ENCODE measurements at regions not wholly inside any gene's neighbourhood (a gene's known extent, or its start where the extent isn't known, plus 50 kb on each side); places are given as distances from the start of the nearest gene placed in this dataset.

DNA sequence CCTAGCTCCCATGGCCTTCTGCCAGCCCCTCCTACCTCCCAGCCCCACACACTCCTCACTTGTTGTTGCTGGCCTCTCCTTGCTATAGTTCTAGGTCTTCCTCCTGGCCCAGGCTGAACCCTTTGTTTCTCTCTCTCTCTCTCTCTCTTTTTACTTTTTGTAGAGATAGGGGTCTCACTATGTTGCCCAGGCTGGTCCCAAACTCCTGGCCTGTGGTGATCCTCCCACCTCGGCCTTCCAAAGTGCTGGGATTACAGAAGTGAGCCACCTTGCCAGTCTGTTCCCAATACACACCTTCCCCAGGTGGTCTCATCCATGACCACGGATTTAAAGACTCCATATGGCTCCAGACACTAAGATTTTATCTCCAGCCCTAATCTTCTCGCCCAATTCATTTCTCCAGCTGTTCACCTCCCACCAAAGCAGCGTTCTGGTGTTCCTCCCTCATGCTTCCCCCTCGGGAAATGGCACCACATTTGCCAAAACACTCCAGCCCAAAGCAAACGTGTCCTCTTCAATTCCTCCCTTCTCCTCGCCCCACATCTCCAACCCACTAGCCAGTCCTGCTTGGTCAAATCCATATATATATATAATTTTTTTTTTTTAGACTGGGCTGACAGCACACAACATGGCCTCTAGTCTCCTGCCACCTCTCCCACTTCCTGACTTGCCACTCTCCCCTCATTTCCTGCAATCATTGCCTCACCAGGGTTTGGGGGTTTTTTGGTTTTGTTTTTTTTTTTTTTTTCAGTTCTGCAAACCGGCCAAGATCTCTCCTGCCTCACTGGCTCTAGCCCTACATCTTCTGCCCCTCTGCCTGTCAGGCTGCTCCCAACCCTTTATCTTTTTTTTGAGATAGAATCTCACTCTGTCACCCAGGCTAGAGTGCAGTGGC, 104.4 kb downstream of the NCR2 start:
- TF ChIP-seq CTCF (IDR thresholded peaks at IDR 0.05) (no peak), KDM5A (IDR thresholded peaks at IDR 0.05) (no peak), KDM1A (IDR thresholded peaks at IDR 0.05; ENCODE audit: low read depth) (no peak), POLR2A (IDR thresholded peaks at IDR 0.05; ENCODE audit: low read length) (no peak), MAZ (IDR thresholded peaks at IDR 0.05; ENCODE audit: borderline replicate concordance, low read depth, low read length) (no peak), EP300 (IDR thresholded peaks at IDR 0.05) (no peak), NPAS2 (CRISPR knock-in tag; IDR thresholded peaks at IDR 0.05; ENCODE audit: borderline replicate concordance) (no peak), NFE2L2 (conservative IDR thresholded peaks at IDR 0.05; ENCODE audit: low read length) (no peak), HDAC2 (IDR thresholded peaks at IDR 0.05) (no peak), BHLHE40 (IDR thresholded peaks at IDR 0.05; ENCODE audit: low read depth, low read length) (no peak), CBX2 (IDR thresholded peaks at IDR 0.05; ENCODE audit: borderline replicate concordance, low read depth) (no peak), RFX5 (IDR thresholded peaks at IDR 0.05) (no peak)
- TF ChIP-seq, protein P1, sequence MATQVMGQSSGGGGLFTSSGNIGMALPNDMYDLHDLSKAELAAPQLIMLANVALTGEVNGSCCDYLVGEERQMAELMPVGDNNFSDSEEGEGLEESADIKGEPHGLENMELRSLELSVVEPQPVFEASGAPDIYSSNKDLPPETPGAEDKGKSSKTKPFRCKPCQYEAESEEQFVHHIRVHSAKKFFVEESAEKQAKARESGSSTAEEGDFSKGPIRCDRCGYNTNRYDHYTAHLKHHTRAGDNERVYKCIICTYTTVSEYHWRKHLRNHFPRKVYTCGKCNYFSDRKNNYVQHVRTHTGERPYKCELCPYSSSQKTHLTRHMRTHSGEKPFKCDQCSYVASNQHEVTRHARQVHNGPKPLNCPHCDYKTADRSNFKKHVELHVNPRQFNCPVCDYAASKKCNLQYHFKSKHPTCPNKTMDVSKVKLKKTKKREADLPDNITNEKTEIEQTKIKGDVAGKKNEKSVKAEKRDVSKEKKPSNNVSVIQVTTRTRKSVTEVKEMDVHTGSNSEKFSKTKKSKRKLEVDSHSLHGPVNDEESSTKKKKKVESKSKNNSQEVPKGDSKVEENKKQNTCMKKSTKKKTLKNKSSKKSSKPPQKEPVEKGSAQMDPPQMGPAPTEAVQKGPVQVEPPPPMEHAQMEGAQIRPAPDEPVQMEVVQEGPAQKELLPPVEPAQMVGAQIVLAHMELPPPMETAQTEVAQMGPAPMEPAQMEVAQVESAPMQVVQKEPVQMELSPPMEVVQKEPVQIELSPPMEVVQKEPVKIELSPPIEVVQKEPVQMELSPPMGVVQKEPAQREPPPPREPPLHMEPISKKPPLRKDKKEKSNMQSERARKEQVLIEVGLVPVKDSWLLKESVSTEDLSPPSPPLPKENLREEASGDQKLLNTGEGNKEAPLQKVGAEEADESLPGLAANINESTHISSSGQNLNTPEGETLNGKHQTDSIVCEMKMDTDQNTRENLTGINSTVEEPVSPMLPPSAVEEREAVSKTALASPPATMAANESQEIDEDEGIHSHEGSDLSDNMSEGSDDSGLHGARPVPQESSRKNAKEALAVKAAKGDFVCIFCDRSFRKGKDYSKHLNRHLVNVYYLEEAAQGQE (IDR thresholded peaks at IDR 0.05): no peak
- TF ChIP-seq, protein P2, sequence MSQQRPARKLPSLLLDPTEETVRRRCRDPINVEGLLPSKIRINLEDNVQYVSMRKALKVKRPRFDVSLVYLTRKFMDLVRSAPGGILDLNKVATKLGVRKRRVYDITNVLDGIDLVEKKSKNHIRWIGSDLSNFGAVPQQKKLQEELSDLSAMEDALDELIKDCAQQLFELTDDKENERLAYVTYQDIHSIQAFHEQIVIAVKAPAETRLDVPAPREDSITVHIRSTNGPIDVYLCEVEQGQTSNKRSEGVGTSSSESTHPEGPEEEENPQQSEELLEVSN (IDR thresholded peaks at IDR 0.05; ENCODE audit: borderline replicate concordance, low read depth): no peak
